HCT116 (cell line): ENCODE measurements at regions not wholly inside any gene's neighbourhood (a gene's known extent, or its start where the extent isn't known, plus 50 kb on each side); places are given as distances from the start of the nearest gene placed in this dataset.

ENCODE experiments used
- CBX3 ChIP-seq: IDR thresholded peaks from 2 replicates; pipeline ENCODE4 v1.6.1; 2012; ENCODE audit warnings: low read depth
- POLR2A ChIP-seq: IDR thresholded peaks from 2 replicates; pipeline ENCODE4 v1.7.0; 2011; ENCODE audit warnings: borderline replicate concordance; ENCODE audit not compliant: insufficient read depth, insufficient read length; ENCODE audit errors: extremely low read depth
- POLR2AphosphoS5 ChIP-seq: IDR thresholded peaks from 2 replicates; pipeline ENCODE4 v1.6.1; 2011; ENCODE audit warnings: mild to moderate bottlenecking, low read depth, low read length, moderate library complexity
- RAD21 ChIP-seq: IDR thresholded peaks from 2 replicates; pipeline ENCODE4 v1.6.1; 2012; ENCODE audit warnings: low read depth, mild to moderate bottlenecking
- YY1 ChIP-seq: IDR thresholded peaks from 2 replicates; pipeline ENCODE4 v1.6.1; 2011; ENCODE audit warnings: low read length, low read depth, moderate library complexity, mild to moderate bottlenecking; ENCODE audit not compliant: insufficient replicate concordance; ENCODE audit errors: extremely low read depth
- ZBTB33 ChIP-seq: IDR thresholded peaks from 2 replicates; pipeline ENCODE4 v1.6.1; 2011; ENCODE audit warnings: mild to moderate bottlenecking, low read length, moderate library complexity; ENCODE audit not compliant: insufficient replicate concordance; ENCODE audit errors: extremely low read depth
- ZFX ChIP-seq: fragments of 450-650 bp; IDR thresholded peaks from 2 replicates; pipeline ENCODE4 v1.6.1; 2017
- ZNF274 ChIP-seq: fragments of 200-500 bp; sonication (Bioruptor generic); IDR thresholded peaks from 2 replicates; pipeline ENCODE4 v1.6.1; 2014; ENCODE audit warnings: mild to moderate bottlenecking, low read depth, low read length, inconsistent platforms
- TF ChIP-seq, protein P1 (sequence below), 3 experiments: fragments of 200-600 bp in 1 of 3; sonication (generic) in 1 of 3; IDR thresholded peaks in 2 of 3; conservative IDR thresholded peaks in 1 of 3; 2 replicates each; pipeline ENCODE4 v1.5.1; 2012 to 2017; ENCODE audit warnings: low read depth in 2 of 3, low read length in 2 of 3, antibody characterized with exemption in 1 of 3, borderline replicate concordance in 1 of 3, control low read depth in 1 of 3, mild to moderate bottlenecking in 1 of 3, mixed read lengths in 1 of 3, mixed run types in 1 of 3, moderate library complexity in 1 of 3; ENCODE audit not compliant: insufficient read depth in 1 of 3

- TF ChIP-seq, protein P1, sequence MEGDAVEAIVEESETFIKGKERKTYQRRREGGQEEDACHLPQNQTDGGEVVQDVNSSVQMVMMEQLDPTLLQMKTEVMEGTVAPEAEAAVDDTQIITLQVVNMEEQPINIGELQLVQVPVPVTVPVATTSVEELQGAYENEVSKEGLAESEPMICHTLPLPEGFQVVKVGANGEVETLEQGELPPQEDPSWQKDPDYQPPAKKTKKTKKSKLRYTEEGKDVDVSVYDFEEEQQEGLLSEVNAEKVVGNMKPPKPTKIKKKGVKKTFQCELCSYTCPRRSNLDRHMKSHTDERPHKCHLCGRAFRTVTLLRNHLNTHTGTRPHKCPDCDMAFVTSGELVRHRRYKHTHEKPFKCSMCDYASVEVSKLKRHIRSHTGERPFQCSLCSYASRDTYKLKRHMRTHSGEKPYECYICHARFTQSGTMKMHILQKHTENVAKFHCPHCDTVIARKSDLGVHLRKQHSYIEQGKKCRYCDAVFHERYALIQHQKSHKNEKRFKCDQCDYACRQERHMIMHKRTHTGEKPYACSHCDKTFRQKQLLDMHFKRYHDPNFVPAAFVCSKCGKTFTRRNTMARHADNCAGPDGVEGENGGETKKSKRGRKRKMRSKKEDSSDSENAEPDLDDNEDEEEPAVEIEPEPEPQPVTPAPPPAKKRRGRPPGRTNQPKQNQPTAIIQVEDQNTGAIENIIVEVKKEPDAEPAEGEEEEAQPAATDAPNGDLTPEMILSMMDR (IDR thresholded peaks at IDR 0.05 in 2 of 3, conservative IDR thresholded peaks at IDR 0.05 in 1 of 3; ENCODE audit: borderline replicate concordance in 1 of 3, insufficient read depth in 1 of 3, low read depth in 2 of 3, low read length in 2 of 3) = no peak
- no peak for TF ChIP-seq POLR2A
- no peak for TF ChIP-seq CBX3
- no peak for TF ChIP-seq RAD21
- no peak for TF ChIP-seq POLR2AphosphoS5
- TF ChIP-seq ZBTB33 = no peak
- no peak for TF ChIP-seq ZNF274
- TF ChIP-seq YY1 = no peak
- no peak for TF ChIP-seq ZFX
Measured at GRCh38 chr3:192992361-192992760, 74.7 kb upstream of the MB21D2 start.
